ENCODE measurements at regions not wholly inside any gene's neighbourhood (a gene's known extent, or its start where the extent isn't known, plus 50 kb on each side); places are given as distances from the start of the nearest gene placed in this dataset.

- intact Hi-C loops (cut with DNase I) = no loop called here
- Histone ChIP-seq H3K9me3 (no peaks in the 10 kb centered on the region), H3K36me3 (no peaks in the 10 kb centered on the region), H3K4me3 (no peak overlapping the region), H3K27ac (no peak overlapping the region), H3K27me3 (no peaks in the 10 kb centered on the region), H3K4me1 (ENCODE audit: insufficient read depth) (peaks cover 3% of the 10 kb centered on the region)
- WGBS, 3 donors = 83 to 86% (median 85%) methylated on average over 2 of the region's 2 CpGs
- TF ChIP-seq, protein P1, sequence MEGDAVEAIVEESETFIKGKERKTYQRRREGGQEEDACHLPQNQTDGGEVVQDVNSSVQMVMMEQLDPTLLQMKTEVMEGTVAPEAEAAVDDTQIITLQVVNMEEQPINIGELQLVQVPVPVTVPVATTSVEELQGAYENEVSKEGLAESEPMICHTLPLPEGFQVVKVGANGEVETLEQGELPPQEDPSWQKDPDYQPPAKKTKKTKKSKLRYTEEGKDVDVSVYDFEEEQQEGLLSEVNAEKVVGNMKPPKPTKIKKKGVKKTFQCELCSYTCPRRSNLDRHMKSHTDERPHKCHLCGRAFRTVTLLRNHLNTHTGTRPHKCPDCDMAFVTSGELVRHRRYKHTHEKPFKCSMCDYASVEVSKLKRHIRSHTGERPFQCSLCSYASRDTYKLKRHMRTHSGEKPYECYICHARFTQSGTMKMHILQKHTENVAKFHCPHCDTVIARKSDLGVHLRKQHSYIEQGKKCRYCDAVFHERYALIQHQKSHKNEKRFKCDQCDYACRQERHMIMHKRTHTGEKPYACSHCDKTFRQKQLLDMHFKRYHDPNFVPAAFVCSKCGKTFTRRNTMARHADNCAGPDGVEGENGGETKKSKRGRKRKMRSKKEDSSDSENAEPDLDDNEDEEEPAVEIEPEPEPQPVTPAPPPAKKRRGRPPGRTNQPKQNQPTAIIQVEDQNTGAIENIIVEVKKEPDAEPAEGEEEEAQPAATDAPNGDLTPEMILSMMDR (IDR thresholded peaks at IDR 0.05) = no peak
- TF ChIP-seq EP300 (IDR thresholded peaks at IDR 0.05) (no peak), POLR2A (IDR thresholded peaks at IDR 0.05) (no peak)
- no peak for DNase-seq
Measured at GRCh38 chr11:95570845-95571244, 218.7 kb downstream of the FAM76B start.

GRCh38 chr11:95569207-95569606 lies 220.4 kb downstream of the FAM76B start:
- no peaks in the 10 kb centered on the region for H3K9me3 ChIP-seq
- H3K36me3 ChIP-seq = no peaks in the 10 kb centered on the region
- no peak overlapping the region for H3K27ac ChIP-seq
- no peaks in the 10 kb centered on the region for H3K27me3 ChIP-seq
- no peak for DNase-seq
- H3K4me1 ChIP-seq (ENCODE audit: insufficient read depth) = peaks cover 6% of the 10 kb centered on the region
- WGBS, 3 donors = 93 to 96% (median 96%) methylated on average over 2 of the region's 2 CpGs
- intact Hi-C loops (cut with DNase I) = no loop called here
- H3K4me3 ChIP-seq = no peak overlapping the region
- TF ChIP-seq, protein P1 (IDR thresholded peaks at IDR 0.05) = no peak
- no peak for TF ChIP-seq POLR2A (IDR thresholded peaks at IDR 0.05)
- TF ChIP-seq EP300 (IDR thresholded peaks at IDR 0.05) = no peak

- no peak overlapping the region for H3K27ac ChIP-seq
- 93 to 100% (median 95%) methylated on average over 1 of the region's 1 CpG for WGBS, 3 donors
- H3K27me3 ChIP-seq = no peaks in the 10 kb centered on the region
- no peak for DNase-seq
- intact Hi-C loops (cut with DNase I) = no loop called here
- H3K4me3 ChIP-seq = no peak overlapping the region
- no peaks in the 10 kb centered on the region for H3K9me3 ChIP-seq
- TF ChIP-seq EP300 (IDR thresholded peaks at IDR 0.05) (no peak), POLR2A (IDR thresholded peaks at IDR 0.05) (no peak)
- TF ChIP-seq, protein P1 (IDR thresholded peaks at IDR 0.05) = no peak
- peaks cover 8% of the 10 kb centered on the region for H3K4me1 ChIP-seq (ENCODE audit: insufficient read depth)
- no peaks in the 10 kb centered on the region for H3K36me3 ChIP-seq
Measured at GRCh38 chr11:95568281-95568680, 221.3 kb downstream of the FAM76B start.

GRCh38 chr11:95567685-95568084 lies 221.9 kb downstream of the FAM76B start:
- Histone ChIP-seq H3K4me1 (ENCODE audit: insufficient read depth) (peaks cover 8% of the 10 kb centered on the region), H3K27ac (no peak overlapping the region), H3K36me3 (no peaks in the 10 kb centered on the region), H3K27me3 (no peaks in the 10 kb centered on the region), H3K4me3 (no peak overlapping the region), H3K9me3 (no peaks in the 10 kb centered on the region)
- no peak for TF ChIP-seq POLR2A (IDR thresholded peaks at IDR 0.05)
- no peak for TF ChIP-seq EP300 (IDR thresholded peaks at IDR 0.05)
- TF ChIP-seq, protein P1 (IDR thresholded peaks at IDR 0.05) = no peak
- intact Hi-C loops (cut with DNase I) = no loop called here
- no peak for DNase-seq
- 53 to 75% (median 69%) methylated on average over 1 of the region's 1 CpG for whole genome bisulfite sequencing, 3 donors

GRCh38 chr11:95566211-95566610 lies 223.4 kb downstream of the FAM76B start:
- TF ChIP-seq EP300 (IDR thresholded peaks at IDR 0.05) (no peak), POLR2A (IDR thresholded peaks at IDR 0.05) (no peak)
- TF ChIP-seq, protein P1 (IDR thresholded peaks at IDR 0.05) = no peak
- Histone ChIP-seq H3K27me3 (no peaks in the 10 kb centered on the region), H3K9me3 (no peaks in the 10 kb centered on the region), H3K4me1 (ENCODE audit: insufficient read depth) (peaks cover 8% of the 10 kb centered on the region), H3K4me3 (no peak overlapping the region), H3K27ac (no peak overlapping the region), H3K36me3 (no peaks in the 10 kb centered on the region)
- DNase-seq = no peak
- WGBS, 3 donors = 31 to 43% (median 37%) methylated on average over 1 of the region's 1 CpG
- intact Hi-C loops (cut with DNase I) = no loop called here

Data from ovary (tissue), 7 donors.